GM21786 (cell line): ENCODE measurements at regions not wholly inside any gene's neighbourhood (a gene's known extent, or its start where the extent isn't known, plus 50 kb on each side); places are given as distances from the start of the nearest gene placed in this dataset.
"Not testable (repeated sequence)": the region's sequence is repeated elsewhere in the genome, so short reads cannot be mapped to it uniquely, and the experiment has no call there.

Experiments
- ATAC-seq: cut with Tn5 transposase; IDR thresholded peaks from one replicate; pipeline ENCODE4 v1.9.1; 2021; ENCODE audit not compliant: unreplicated experiment

GRCh38 chr6:69489970-69490369, 306.8 kb downstream of the LMBRD1 start:
- no peak for ATAC-seq

- no peak for ATAC-seq
Observed at GRCh38 chr6:69487688-69488087, 309.1 kb downstream of the LMBRD1 start.

- ATAC-seq: no peak
Observed at GRCh38 chr6:69466979-69467570, 329.7 kb downstream of the LMBRD1 start.

GRCh38 chr6:69465866-69466265, 330.9 kb downstream of the LMBRD1 start:
- ATAC-seq: no peak

GRCh38 chr6:69456086-69456485, 340.7 kb downstream of the LMBRD1 start:
- no peak for ATAC-seq

- not testable (repeated sequence) for ATAC-seq
Observed at GRCh38 chr6:69454619-69455018, 342.2 kb downstream of the LMBRD1 start.

GRCh38 chr6:69450493-69450892, 346.3 kb downstream of the LMBRD1 start:
- not testable (repeated sequence) for ATAC-seq

- no peak for ATAC-seq
Observed at GRCh38 chr6:69449887-69450286, 346.9 kb downstream of the LMBRD1 start.
